ENCODE measurements at regions not wholly inside any gene's neighbourhood (a gene's known extent, or its start where the extent isn't known, plus 50 kb on each side); places are given as distances from the start of the nearest gene placed in this dataset.

DNA sequence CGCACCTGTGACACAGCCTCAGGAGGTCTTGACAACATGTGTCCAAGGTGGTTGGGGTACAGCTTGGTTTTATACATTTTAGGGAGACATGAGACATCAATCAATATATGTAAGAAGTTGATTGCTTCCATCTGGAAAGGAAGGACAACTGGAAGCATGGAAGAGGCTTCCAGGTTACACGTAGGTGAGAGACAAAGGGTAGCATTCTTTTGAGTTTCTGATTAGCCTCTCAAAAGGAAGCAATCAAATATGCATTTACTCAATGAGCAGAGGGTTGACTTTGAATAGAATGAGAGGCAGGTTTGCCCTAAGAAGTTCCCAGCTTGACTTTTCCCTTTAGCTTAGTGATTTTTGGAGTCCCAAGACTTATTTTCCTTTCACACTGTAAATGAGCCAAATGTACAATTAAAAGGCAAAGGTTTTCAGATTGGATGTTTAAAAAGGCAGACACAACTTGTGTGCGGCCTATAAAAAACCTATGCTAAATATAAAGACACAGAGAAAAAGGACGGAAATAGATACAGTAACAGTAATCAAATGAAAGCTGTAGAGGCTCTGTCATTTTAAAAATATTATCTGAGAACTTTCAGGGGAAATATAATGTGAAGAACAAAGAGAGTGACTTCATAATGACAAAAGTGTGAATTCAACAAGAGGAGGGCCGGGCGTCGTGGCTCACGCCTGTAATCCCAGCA is 65.7 kb upstream of the LANCL2 start (continued):
- TF ChIP-seq CTCF (conservative IDR thresholded peaks at IDR 0.05; ENCODE audit: low read depth in 2 of 2) (no peak), CREB1 (CRISPR knock-in tag; IDR thresholded peaks at IDR 0.05; ENCODE audit: low read depth) (peak; percentile 59; the same call in 1 of the 2 replicates)

- Histone ChIP-seq H2AFZ (peak overlapping the region; percentile 70; the same call in 1 of the 2 replicates), H3K4me2 (no peak overlapping the region), H3K79me2 (replicated peaks; ENCODE audit: insufficient read depth) (no peaks in the 10 kb centered on the region), H3K4me1 (ENCODE audit: insufficient read depth) (peaks cover 18% of the 10 kb centered on the region), H3F3A (replicated peaks; ENCODE audit: low read depth) (no peaks in the 10 kb centered on the region), H3K9me2 (ENCODE audit: insufficient read depth) (0 out of 2 replicates have a peak, but pooled peaks cover 13% of the 10 kb centered on the region), H3K27me3 (ENCODE audit: insufficient read depth) (no peaks in the 10 kb centered on the region), H3K4me3 (no peak overlapping the region), H3K27ac (ENCODE audit: low read depth) (no peak overlapping the region), H4K20me1 (replicated peaks; ENCODE audit: insufficient read depth) (no peaks in the 10 kb centered on the region), H3K36me3 (ENCODE audit: insufficient read depth) (no peaks in the 10 kb centered on the region)
- TF ChIP-seq EZH2 (IDR thresholded peaks at IDR 0.05; ENCODE audit: low read depth, unreplicated experiment) (no peak), CTCF (conservative IDR thresholded peaks at IDR 0.05; ENCODE audit: low read depth in 2 of 2) (no peak)
- TF ChIP-seq, protein P1, sequence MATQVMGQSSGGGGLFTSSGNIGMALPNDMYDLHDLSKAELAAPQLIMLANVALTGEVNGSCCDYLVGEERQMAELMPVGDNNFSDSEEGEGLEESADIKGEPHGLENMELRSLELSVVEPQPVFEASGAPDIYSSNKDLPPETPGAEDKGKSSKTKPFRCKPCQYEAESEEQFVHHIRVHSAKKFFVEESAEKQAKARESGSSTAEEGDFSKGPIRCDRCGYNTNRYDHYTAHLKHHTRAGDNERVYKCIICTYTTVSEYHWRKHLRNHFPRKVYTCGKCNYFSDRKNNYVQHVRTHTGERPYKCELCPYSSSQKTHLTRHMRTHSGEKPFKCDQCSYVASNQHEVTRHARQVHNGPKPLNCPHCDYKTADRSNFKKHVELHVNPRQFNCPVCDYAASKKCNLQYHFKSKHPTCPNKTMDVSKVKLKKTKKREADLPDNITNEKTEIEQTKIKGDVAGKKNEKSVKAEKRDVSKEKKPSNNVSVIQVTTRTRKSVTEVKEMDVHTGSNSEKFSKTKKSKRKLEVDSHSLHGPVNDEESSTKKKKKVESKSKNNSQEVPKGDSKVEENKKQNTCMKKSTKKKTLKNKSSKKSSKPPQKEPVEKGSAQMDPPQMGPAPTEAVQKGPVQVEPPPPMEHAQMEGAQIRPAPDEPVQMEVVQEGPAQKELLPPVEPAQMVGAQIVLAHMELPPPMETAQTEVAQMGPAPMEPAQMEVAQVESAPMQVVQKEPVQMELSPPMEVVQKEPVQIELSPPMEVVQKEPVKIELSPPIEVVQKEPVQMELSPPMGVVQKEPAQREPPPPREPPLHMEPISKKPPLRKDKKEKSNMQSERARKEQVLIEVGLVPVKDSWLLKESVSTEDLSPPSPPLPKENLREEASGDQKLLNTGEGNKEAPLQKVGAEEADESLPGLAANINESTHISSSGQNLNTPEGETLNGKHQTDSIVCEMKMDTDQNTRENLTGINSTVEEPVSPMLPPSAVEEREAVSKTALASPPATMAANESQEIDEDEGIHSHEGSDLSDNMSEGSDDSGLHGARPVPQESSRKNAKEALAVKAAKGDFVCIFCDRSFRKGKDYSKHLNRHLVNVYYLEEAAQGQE (IDR thresholded peaks at IDR 0.05; ENCODE audit: unreplicated experiment): no peak
- DNase-seq (ENCODE audit: low spot score): no peak
- H3K4me1 Mint-ChIP-seq: peaks cover 29% of the 10 kb centered on the region
- no peak overlapping the region for H3K4me3 Mint-ChIP-seq
- H3K27ac Mint-ChIP-seq: no peak overlapping the region
- ATAC-seq: no peak
- H3K36me3 Mint-ChIP-seq (ENCODE audit: low read depth): peaks cover 5% of the 10 kb centered on the region; the same call in 1 of the 3 replicates
- H3K9me3 Mint-ChIP-seq: 0 out of 3 replicates have a peak, but pooled peaks cover 3% of the 10 kb centered on the region
- peaks cover 6% of the 10 kb centered on the region for H3K27me3 Mint-ChIP-seq (ENCODE audit: insufficient read depth, low read depth, poor library complexity)
Observed at GRCh38 chr7:55303220-55303619, 61.9 kb upstream of the LANCL2 start.
